CD14-positive monocyte (primary cell): ENCODE measurements at regions not wholly inside any gene's neighbourhood (a gene's known extent, or its start where the extent isn't known, plus 50 kb on each side); places are given as distances from the start of the nearest gene placed in this dataset.

Experiments
- DNase-seq, 3 donors: peaks; one replicate each; pipeline ENCODE4 v3.0.0-alpha.2; 2011 to 2022
- H2AFZ ChIP-seq: 2 replicates; pipeline ENCODE4 v1.6.0; 2012; ENCODE audit warnings: mild to moderate bottlenecking, low read depth, low read length, inconsistent platforms; ENCODE audit not compliant: insufficient read depth, poor library complexity, severe bottlenecking
- H3K27ac ChIP-seq, 2 donors: 1 replicate in 1 of 2; 2 replicates in 1 of 2; pipeline ENCODE4 v1.5.1; 2012 to 2013; ENCODE audit warnings: low read length in 2 of 2, control low read depth in 1 of 2, inconsistent platforms in 1 of 2, low read depth in 1 of 2, mild to moderate bottlenecking in 1 of 2
- H3K27me3 ChIP-seq, 2 donors: one replicate each; pipeline versions ENCODE4 v1.6.0 to v1.6.1; 2011 to 2013; ENCODE audit warnings: low read length in 2 of 2; ENCODE audit not compliant: control insufficient read depth in 2 of 2, insufficient read depth in 2 of 2
- H3K36me3 ChIP-seq, 2 donors: replicated peaks in 1 of 2; 1 replicate in 1 of 2; 2 replicates in 1 of 2; pipeline versions ENCODE4 v1.5.1 to v1.6.1; 2012 to 2013; ENCODE audit warnings: low read length in 2 of 2, control low read depth in 1 of 2, inconsistent platforms in 1 of 2, mild to moderate bottlenecking in 1 of 2; ENCODE audit not compliant: insufficient read depth in 2 of 2, control insufficient read depth in 1 of 2
- H3K4me1 ChIP-seq, 2 donors: 1 replicate in 1 of 2; 2 replicates in 1 of 2; pipeline versions ENCODE4 v1.5.1 to v1.6.1; 2012 to 2013; ENCODE audit warnings: low read length in 2 of 2, control low read depth in 1 of 2, inconsistent platforms in 1 of 2, mild to moderate bottlenecking in 1 of 2, moderate library complexity in 1 of 2; ENCODE audit not compliant: insufficient read depth in 2 of 2, control insufficient read depth in 1 of 2
- H3K4me2 ChIP-seq: replicated peaks from 2 replicates; pipeline ENCODE3; 2012; ENCODE audit warnings: low read length, moderate library complexity, mild to moderate bottlenecking; ENCODE audit not compliant: poor library complexity, severe bottlenecking; ENCODE audit errors: extremely low read depth
- H3K4me3 ChIP-seq, 3 experiments: fragments of 200-600 bp in 1 of 3; sonication (generic) in 1 of 3; replicated peaks in 1 of 3; 1 replicate in 2 of 3; 2 replicates in 1 of 3; pipeline ENCODE4 v1.5.1; 2011 to 2013; ENCODE audit warnings: low read length in 3 of 3, mild to moderate bottlenecking in 3 of 3, control low read depth in 2 of 3, low read depth in 2 of 3, inconsistent platforms in 1 of 3, moderate library complexity in 1 of 3
- H3K79me2 ChIP-seq: 2 replicates; pipeline ENCODE4 v1.6.0; 2012; ENCODE audit warnings: mild to moderate bottlenecking, control low read depth, inconsistent platforms, low read length, moderate library complexity; ENCODE audit not compliant: insufficient read depth
- H3K9ac ChIP-seq: 2 replicates; pipeline ENCODE4 v1.6.0; 2017; ENCODE audit warnings: low read length, mild to moderate bottlenecking; ENCODE audit not compliant: insufficient read depth, poor library complexity, severe bottlenecking
- H3K9me3 ChIP-seq, 2 donors: replicated peaks in 1 of 2; 1 replicate in 1 of 2; 2 replicates in 1 of 2; pipeline versions ENCODE4 v1.5.1 to v1.6.1; 2012 to 2013; ENCODE audit warnings: low read length in 2 of 2, control low read depth in 1 of 2; ENCODE audit not compliant: control insufficient read depth in 1 of 2, insufficient read depth in 1 of 2
- H4K20me1 ChIP-seq: 2 replicates; pipeline ENCODE4 v1.6.0; 2012; ENCODE audit warnings: mild to moderate bottlenecking, low read length, control low read depth, moderate library complexity; ENCODE audit not compliant: insufficient read depth
- H3K27ac Mint-ChIP-seq, 7 donors: one replicate each; pipeline ENCODE4 v1.8.0; 2020; ENCODE audit warnings: mild to moderate bottlenecking in 7 of 7, mixed read lengths in 7 of 7, moderate library complexity in 6 of 7, inconsistent platforms in 2 of 7
- H3K27me3 Mint-ChIP-seq, 3 donors: one replicate each; pipeline ENCODE4 v1.8.0; 2021 to 2022; ENCODE audit warnings: low read depth in 3 of 3, mild to moderate bottlenecking in 3 of 3, mixed read lengths in 3 of 3, moderate library complexity in 3 of 3, inconsistent platforms in 1 of 3
- H3K36me3 Mint-ChIP-seq, 2 donors: one replicate each; pipeline ENCODE4 v1.8.0; 2020; ENCODE audit warnings: mixed read lengths in 2 of 2, inconsistent platforms in 1 of 2, mild to moderate bottlenecking in 1 of 2
- H3K4me1 Mint-ChIP-seq: one replicate; pipeline ENCODE4 v1.8.0; 2020; ENCODE audit warnings: mild to moderate bottlenecking, mixed read lengths
- H3K4me3 Mint-ChIP-seq, 2 donors: one replicate each; pipeline ENCODE4 v1.8.0; 2020; ENCODE audit warnings: mild to moderate bottlenecking in 2 of 2, mixed read lengths in 2 of 2, moderate library complexity in 1 of 2
- H3K9me3 Mint-ChIP-seq, 7 donors: one replicate each; pipeline ENCODE4 v1.8.0; 2020 to 2022; ENCODE audit warnings: mixed read lengths in 7 of 7, mild to moderate bottlenecking in 6 of 7, moderate library complexity in 6 of 7, inconsistent platforms in 2 of 7
- CTCF ChIP-seq: fragments of 200-600 bp; IDR thresholded peaks from one replicate; pipeline ENCODE4 v1.8.0; 2022; ENCODE audit warnings: antibody characterized with exemption, mild to moderate bottlenecking
- WGBS: methylation state at CpG from one replicate; pipeline ENCODE4 v1.1.5; 2013; ENCODE audit warnings: missing lambda C conversion rate; ENCODE audit not compliant: insufficient coverage; 5-methylcytosine and 5-hydroxymethylcytosine counted together
- intact Hi-C, 2 donors: fragments of 100-400 bp; cut with micrococcal nuclease; formaldehyde crosslinking; loops; one replicate each; pipeline versions ENCODE4 v1.15.0 to v1.15.1; 2023

- Histone ChIP-seq H3K79me2 (no peaks in the 10 kb centered on the region), H2AFZ (no peak overlapping the region), H3K4me3 (no peak overlapping the region), H3K36me3 (no peaks in the 10 kb centered on the region), H4K20me1 (no peaks in the 10 kb centered on the region), H3K4me2 (no peak overlapping the region), H3K27me3 (no peaks in the 10 kb centered on the region), H3K9me3 (no peaks in the 10 kb centered on the region), H3K9ac (no peak overlapping the region), H3K4me1 (no peaks in the 10 kb centered on the region), H3K27ac (no peak overlapping the region)
- no peak for TF ChIP-seq CTCF
- no peaks in the 10 kb centered on the region for H3K4me1 Mint-ChIP-seq
- H3K27me3 Mint-ChIP-seq: peaks cover 0 to 6% (median 2%) of the 10 kb centered on the region in 3 donors
- DNase-seq: no peak
- no peak overlapping the region for H3K27ac Mint-ChIP-seq
- intact Hi-C loops: no loop called here
- H3K36me3 Mint-ChIP-seq: no peaks in the 10 kb centered on the region
- H3K4me3 Mint-ChIP-seq: no peak overlapping the region
- H3K9me3 Mint-ChIP-seq: peaks cover 0 to 5% (median 3%) of the 10 kb centered on the region in 7 donors
- whole genome bisulfite sequencing: no CpG with 5 or more reads among the region's 2 CpGs
Observed at GRCh38 chr15:47443839-47444238, 273.5 kb upstream of the SEMA6D start.

- intact Hi-C loops: no loop called here
- Histone ChIP-seq H3K9me3 (no peaks in the 10 kb centered on the region), H3K36me3 (no peaks in the 10 kb centered on the region), H3K4me2 (no peak overlapping the region), H2AFZ (no peak overlapping the region), H3K27ac (no peak overlapping the region), H4K20me1 (no peaks in the 10 kb centered on the region), H3K4me3 (no peak overlapping the region), H3K79me2 (no peaks in the 10 kb centered on the region), H3K4me1 (no peaks in the 10 kb centered on the region), H3K27me3 (no peaks in the 10 kb centered on the region), H3K9ac (no peak overlapping the region)
- Mint-ChIP-seq H3K4me3 (no peak overlapping the region), H3K9me3 (peaks cover 0 to 5% (median 3%) of the 10 kb centered on the region in 7 donors), H3K27me3 (peaks cover 0 to 4% (median 0%) of the 10 kb centered on the region in 3 donors), H3K4me1 (no peaks in the 10 kb centered on the region), H3K27ac (no peak overlapping the region), H3K36me3 (no peaks in the 10 kb centered on the region)
- TF ChIP-seq CTCF: no peak
- DNase-seq: no peak
- 96% methylated on average over 6 of the region's 9 CpGs for WGBS
Observed at GRCh38 chr15:47445723-47446392, 271.4 kb upstream of the SEMA6D start.
